ENCODE measurements at regions not wholly inside any gene's neighbourhood (a gene's known extent, or its start where the extent isn't known, plus 50 kb on each side); places are given as distances from the start of the nearest gene placed in this dataset.

- TF ChIP-seq, protein P1, sequence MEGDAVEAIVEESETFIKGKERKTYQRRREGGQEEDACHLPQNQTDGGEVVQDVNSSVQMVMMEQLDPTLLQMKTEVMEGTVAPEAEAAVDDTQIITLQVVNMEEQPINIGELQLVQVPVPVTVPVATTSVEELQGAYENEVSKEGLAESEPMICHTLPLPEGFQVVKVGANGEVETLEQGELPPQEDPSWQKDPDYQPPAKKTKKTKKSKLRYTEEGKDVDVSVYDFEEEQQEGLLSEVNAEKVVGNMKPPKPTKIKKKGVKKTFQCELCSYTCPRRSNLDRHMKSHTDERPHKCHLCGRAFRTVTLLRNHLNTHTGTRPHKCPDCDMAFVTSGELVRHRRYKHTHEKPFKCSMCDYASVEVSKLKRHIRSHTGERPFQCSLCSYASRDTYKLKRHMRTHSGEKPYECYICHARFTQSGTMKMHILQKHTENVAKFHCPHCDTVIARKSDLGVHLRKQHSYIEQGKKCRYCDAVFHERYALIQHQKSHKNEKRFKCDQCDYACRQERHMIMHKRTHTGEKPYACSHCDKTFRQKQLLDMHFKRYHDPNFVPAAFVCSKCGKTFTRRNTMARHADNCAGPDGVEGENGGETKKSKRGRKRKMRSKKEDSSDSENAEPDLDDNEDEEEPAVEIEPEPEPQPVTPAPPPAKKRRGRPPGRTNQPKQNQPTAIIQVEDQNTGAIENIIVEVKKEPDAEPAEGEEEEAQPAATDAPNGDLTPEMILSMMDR (IDR thresholded peaks at IDR 0.05) = no peak
- TF ChIP-seq EZH2 (IDR thresholded peaks at IDR 0.05; ENCODE audit: borderline replicate concordance, insufficient read depth, low read depth, low read length, poor library complexity, severe bottlenecking) = no peak
Observed at GRCh38 chr17:54013072-54013471, 190.3 kb downstream of the KIF2B start.
